ENCODE measurements at regions not wholly inside any gene's neighbourhood (a gene's known extent, or its start where the extent isn't known, plus 50 kb on each side); places are given as distances from the start of the nearest gene placed in this dataset.
A peak's percentile ranks its signal among the peaks of the same experiment; 100 is the strongest.

DNA sequence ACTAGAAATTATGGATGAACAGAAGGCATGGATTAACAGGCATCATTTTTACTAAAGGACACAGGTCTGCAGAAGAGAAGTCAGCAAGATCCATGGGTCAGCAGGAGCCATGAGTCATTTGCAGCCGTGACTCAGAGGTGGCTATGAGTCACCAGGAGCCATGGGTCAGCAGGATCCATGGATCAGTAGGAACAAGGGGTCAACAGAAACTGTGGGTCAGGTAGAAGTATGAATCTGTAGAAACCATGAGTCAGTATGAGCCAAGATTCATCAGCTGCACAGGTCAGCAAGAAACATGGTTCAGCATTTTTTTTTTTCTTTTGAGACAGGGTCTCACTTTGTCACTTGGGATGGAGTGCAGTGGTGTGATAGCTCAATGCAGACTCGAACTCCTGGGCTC lies 58.2 kb upstream of the HS3ST4 start:
- TF ChIP-seq, protein P1, sequence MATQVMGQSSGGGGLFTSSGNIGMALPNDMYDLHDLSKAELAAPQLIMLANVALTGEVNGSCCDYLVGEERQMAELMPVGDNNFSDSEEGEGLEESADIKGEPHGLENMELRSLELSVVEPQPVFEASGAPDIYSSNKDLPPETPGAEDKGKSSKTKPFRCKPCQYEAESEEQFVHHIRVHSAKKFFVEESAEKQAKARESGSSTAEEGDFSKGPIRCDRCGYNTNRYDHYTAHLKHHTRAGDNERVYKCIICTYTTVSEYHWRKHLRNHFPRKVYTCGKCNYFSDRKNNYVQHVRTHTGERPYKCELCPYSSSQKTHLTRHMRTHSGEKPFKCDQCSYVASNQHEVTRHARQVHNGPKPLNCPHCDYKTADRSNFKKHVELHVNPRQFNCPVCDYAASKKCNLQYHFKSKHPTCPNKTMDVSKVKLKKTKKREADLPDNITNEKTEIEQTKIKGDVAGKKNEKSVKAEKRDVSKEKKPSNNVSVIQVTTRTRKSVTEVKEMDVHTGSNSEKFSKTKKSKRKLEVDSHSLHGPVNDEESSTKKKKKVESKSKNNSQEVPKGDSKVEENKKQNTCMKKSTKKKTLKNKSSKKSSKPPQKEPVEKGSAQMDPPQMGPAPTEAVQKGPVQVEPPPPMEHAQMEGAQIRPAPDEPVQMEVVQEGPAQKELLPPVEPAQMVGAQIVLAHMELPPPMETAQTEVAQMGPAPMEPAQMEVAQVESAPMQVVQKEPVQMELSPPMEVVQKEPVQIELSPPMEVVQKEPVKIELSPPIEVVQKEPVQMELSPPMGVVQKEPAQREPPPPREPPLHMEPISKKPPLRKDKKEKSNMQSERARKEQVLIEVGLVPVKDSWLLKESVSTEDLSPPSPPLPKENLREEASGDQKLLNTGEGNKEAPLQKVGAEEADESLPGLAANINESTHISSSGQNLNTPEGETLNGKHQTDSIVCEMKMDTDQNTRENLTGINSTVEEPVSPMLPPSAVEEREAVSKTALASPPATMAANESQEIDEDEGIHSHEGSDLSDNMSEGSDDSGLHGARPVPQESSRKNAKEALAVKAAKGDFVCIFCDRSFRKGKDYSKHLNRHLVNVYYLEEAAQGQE (IDR thresholded peaks at IDR 0.05; ENCODE audit: low read depth), result no peak
- TF ChIP-seq CTCF (IDR thresholded peaks at IDR 0.05 in 2 of 3, conservative IDR thresholded peaks at IDR 0.05 in 1 of 3; ENCODE audit: borderline replicate concordance in 1 of 3, insufficient read depth in 1 of 3, low read depth in 2 of 3, low read length in 2 of 3) (no peak), SP1 (IDR thresholded peaks at IDR 0.05; ENCODE audit: low read depth) (peak; percentile 51), POLR2A (IDR thresholded peaks at IDR 0.05; ENCODE audit: borderline replicate concordance, extremely low read depth, insufficient read depth, insufficient read length) (no peak), TCF7L2 (IDR thresholded peaks at IDR 0.05; ENCODE audit: borderline replicate concordance, extremely low read depth, insufficient read depth, insufficient read length) (no peak), JUND (IDR thresholded peaks at IDR 0.05) (peak; percentile 95), YY1 (IDR thresholded peaks at IDR 0.05; ENCODE audit: extremely low read depth, insufficient replicate concordance, low read depth, low read length) (no peak), EZH2 (IDR thresholded peaks at IDR 0.05) (no peak)

All from HCT116 (cell line).